RKO (cell line): ENCODE measurements at regions not wholly inside any gene's neighbourhood (a gene's known extent, or its start where the extent isn't known, plus 50 kb on each side); places are given as distances from the start of the nearest gene placed in this dataset.

Source experiments
- DNase-seq: peaks from one replicate; pipeline ENCODE4 v3.0.0-alpha.2; 2016; ENCODE audit warnings: low spot score

- no peak for DNase-seq
Observed at GRCh38 chr5:2291146-2291840, 408.6 kb upstream of the IRX4 start.

GRCh38 chr5:2289380-2289779, 406.7 kb upstream of the IRX4 start:
- DNase-seq = no peak

- no peak for DNase-seq
Observed at GRCh38 chr5:2288968-2289367, 406.2 kb upstream of the IRX4 start.

- DNase-seq = no peak
Observed at GRCh38 chr5:2288466-2288865, 405.7 kb upstream of the IRX4 start.

DNA sequence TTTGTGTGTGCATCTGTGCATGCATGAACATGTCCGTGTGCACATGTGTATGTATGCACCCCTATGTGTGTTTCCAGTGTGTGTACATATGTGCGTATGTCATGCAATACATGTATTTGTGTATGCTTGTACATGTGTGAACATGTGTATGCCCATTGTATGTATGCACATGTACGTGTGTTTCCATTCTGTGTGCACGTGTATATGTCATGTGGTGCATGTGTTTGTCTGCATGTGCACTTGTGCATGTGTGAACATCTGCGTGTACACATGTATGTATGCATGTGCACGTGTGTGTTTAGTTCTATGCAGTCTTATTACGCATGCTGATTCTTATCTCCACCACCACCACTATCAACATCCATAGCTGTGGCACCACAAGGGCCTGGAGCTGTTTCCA, 403.5 kb upstream of the IRX4 start:
- no peak for DNase-seq

DNA sequence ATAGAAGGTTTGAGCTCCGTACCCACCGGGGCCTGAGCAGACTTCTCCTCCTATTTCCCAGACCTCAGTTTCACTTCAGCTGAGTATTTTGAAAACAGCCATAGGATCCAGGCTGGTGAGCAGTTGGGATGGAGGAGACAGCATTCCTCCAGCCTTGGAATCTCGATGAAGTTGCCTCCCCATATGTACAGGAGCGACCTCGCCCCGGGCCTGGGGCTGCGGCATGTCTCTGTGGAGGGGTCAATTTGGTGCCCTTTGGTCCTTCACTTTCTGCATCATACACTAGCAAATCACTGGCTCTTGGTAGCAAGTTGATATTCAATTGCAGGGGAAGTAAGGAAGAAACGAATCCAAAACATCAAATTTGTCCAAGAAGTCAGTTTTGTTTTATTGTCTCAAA, 402.0 kb upstream of the IRX4 start:
- DNase-seq = no peak

DNA sequence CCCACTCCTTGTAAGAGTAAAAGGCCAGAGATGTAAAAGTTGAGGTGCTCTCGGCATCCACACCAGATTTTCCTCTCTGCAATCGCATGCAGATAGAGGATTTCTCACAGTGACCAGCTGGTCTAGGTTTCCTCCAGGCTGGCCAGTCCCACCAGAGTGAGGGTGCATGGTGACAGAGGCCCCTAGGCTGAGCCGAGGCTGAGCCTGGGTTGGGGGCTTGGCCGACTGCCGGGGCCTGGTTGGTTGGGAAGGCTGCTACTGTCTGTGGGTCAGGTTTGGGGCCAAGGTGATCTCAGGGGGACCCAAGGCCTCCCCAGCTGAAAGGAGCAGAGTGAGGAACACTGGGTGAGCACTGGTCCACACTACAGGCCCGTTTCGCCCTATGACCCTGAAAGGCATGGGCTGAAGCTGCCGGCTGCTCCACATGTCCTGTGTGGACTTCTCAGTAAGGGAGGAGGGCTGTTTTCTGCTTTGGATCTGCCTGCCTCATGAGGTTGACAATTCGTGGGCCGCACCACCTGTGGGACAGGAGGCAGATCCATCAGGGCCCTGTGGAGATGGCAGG, 400.8 kb upstream of the IRX4 start:
- no peak for DNase-seq

DNA sequence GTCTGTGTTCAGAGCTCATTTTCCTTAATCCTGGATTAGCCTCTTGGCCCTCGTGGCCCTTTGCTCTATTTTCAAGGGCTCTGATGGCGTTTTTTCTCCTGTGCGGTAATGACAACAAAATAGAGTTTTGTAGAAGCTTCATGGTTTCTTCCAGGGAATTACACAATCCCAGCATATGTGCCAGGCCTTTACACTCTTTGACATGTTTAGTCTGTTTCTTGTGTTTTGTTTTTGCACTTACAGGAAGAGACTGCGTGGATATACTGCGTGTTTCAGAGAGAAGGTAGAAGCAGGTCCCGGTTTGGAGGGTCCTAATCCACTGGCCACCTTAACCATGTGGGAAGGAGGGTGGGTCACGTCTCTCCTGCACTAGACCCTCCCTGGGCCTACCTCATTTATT, 400.2 kb upstream of the IRX4 start:
- DNase-seq = no peak

DNA sequence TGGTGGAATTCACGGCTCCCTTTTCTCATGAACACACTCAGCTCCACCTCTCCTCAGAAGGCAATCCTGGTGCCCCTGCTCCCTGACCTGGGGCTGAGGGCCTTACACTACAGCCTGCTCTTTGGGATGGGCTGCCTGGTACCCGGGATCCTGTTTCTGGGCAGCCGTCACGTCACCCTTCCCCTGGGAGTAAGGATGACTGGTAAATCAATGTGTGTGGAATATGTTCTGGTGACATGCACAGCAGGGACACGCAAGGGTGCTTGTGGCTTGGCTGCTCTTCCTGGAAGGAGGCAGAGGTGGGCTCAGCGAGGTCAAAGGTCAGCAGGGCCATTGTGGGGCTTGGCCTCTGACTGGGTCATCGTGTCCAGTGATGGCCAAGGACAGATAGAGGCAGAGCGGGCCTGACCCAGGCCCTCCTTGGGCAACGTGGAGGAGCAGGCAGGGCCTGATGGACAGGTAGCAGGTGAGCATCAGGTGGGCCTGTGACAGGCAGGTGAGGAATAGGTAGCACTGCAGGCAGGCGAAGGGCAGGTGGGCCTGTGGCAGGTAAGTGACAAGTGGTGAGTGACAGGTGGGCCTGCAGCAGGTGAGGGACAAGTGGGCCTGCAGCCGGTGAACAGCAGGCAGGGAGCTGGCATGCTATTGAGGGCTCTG, 399.4 kb upstream of the IRX4 start:
- DNase-seq = no peak

DNA sequence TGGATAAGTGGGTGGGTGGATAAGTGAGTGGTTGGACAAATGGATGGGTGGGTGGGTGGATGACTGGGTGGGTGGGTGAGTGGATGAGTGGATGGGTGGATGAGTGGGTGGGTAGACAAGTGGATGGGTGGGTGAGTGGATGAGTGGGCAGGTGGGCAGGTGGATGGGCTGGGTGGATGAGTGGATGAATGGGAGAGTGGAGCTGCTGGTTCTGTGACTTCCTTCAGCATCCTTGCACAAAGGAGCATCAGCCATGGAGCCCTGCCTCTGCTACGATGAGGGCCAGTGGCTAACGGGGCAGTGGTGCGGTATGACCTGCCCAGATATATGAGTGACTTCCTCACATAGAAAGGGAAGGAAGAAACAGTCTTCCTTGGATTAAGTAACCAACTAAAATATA, 398.7 kb upstream of the IRX4 start:
- no peak for DNase-seq

DNA sequence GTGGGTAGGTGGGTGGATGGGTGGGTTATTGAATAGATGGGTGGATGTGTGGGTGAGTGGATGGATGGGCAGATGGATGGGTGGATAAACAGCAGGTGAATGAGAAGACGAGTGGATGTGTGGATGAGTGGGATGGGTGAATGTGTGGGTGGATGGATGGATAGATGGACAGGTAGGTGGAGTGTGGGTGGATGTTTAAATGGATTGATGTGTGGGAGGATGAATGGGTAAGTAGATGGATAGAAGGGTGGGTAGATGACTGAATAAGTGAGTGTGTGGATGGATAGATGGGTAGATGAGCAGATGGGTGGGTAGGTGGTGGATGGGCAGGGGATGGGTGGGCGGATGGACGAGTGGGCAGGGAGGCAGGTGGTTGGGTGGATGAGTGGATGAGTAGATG, 397.6 kb upstream of the IRX4 start:
- no peak for DNase-seq

GRCh38 chr5:2278825-2279456, 396.2 kb upstream of the IRX4 start:
- no peak for DNase-seq

DNA sequence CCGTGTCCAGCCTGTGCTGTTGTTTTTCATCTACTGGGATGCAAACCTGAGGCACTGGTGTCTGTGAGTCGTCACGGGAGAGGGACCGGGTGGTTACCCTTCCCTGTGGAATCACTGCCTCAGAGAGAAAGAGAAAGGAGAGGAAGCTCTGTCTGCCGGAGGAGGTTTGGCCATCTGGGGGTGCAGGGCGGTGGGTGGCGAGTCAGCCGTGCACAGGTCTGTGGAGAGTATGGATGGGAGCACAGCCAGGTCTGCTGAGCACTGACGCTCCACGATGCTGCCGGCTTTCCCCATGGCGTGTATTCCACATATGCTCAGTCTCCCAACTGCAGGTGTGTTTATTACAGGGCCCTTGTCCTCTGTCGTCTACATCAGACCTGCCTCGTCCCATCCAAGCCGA, 395.2 kb upstream of the IRX4 start:
- DNase-seq = no peak

GRCh38 chr5:2276101-2276500, 393.4 kb upstream of the IRX4 start:
- no peak for DNase-seq

DNA sequence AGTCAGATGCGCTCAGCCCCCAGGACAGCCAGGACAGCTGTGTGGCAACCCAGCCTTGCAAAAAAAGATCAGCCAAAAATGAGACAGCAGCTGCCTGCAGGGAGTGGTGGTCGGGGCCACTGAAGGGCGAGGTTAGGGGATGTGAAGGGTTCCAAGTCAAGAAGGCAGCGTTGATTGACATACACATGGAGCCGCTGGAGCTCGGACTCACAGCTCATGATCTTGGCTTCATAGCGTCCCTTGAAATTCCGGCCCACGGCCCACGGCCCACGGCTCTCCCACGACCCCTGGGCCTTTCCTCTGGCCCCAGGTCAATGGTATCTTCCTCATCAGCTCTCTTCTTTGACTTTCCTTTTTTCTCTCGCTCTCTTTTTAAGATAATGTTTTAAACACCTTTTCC, 390.0 kb upstream of the IRX4 start:
- DNase-seq = no peak

- DNase-seq = no peak
Observed at GRCh38 chr5:2272039-2272438, 389.3 kb upstream of the IRX4 start.

DNA sequence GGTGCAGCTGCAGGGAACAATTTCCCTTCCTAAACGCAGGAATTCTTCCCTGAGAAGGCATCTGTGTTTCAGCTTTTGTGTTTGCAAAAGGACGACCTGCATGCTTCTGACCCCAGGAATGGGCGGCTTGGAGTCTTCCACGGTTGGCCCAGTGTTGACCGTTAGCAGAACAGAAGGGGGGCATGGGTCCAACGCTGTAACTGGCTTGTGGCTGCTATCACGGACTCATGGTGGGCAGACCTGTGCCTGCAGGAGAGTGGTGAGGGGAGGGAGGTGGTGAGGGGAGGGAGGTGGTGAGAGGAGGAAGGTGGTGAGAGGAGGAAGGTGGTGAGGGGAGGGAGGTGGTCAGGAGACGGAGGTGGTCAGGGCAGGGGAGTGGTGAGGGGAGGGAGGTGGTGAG, 388.6 kb upstream of the IRX4 start:
- DNase-seq = no peak

GRCh38 chr5:2270467-2270866, 387.7 kb upstream of the IRX4 start:
- DNase-seq = no peak

- no peak for DNase-seq
Observed at GRCh38 chr5:2269656-2270055, 386.9 kb upstream of the IRX4 start.

- no peak for DNase-seq
Observed at GRCh38 chr5:2267991-2268390, 385.3 kb upstream of the IRX4 start.

- DNase-seq = no peak
Observed at GRCh38 chr5:2266641-2267240, 384.0 kb upstream of the IRX4 start.

- DNase-seq = no peak
Observed at GRCh38 chr5:2265341-2265740, 382.6 kb upstream of the IRX4 start.

GRCh38 chr5:2263763-2264162, 381.0 kb upstream of the IRX4 start:
- DNase-seq = no peak
